Glomerular endothelial cell (primary cell): ENCODE measurements at regions not wholly inside any gene's neighbourhood (a gene's known extent, or its start where the extent isn't known, plus 50 kb on each side); places are given as distances from the start of the nearest gene placed in this dataset.

Source experiments
- DNase-seq: peaks from one replicate; pipeline ENCODE4 v3.0.0-alpha.2; 2011; ENCODE audit warnings: low read depth, low spot score; ENCODE audit errors: extremely low read depth

- no peak for DNase-seq
Measured at GRCh38 chr2:8193686-8194615, 487.9 kb upstream of the ID2 start.

DNA sequence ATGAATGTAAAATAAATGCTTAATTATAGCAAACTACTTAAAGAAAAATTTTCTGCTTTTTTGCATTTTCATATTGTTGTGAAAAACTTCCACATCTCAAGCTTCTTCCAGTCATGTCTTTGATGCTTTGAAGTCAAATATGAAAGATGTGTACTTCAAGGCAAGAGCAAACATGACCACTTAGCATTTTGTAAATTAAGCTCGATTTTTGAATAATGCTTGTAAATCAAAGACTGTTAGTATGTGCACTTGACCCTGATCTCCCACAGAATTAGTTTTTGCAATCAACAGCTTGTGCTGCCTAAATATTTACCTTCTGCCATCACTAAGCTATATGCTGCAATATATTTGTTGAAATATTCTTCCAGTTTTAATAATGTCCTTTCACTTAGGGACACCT, 486.1 kb upstream of the ID2 start:
- no peak for DNase-seq

DNA sequence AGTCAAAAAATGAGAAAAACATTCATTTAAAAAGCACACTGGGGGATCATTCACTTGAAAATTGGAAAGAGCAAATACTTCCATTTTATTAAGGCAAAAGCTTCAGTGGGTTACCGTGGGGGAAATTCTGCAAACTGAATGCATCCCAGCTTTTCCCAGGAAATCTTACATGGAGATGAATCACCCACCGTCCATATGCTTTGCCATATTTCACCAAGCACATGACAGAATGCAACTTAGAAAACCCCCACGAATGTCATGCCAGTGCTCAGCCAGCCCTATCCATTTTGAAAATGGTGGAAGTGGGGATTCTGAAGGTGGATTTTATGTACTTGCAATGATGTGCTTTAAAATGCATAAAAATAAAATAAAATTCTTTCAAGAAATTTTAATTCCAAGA, 485.5 kb upstream of the ID2 start:
- DNase-seq, result no peak

- no peak for DNase-seq
Measured at GRCh38 chr2:8197101-8197500, 484.8 kb upstream of the ID2 start.

GRCh38 chr2:8197825-8198224, 484.0 kb upstream of the ID2 start:
- DNase-seq, result no peak

DNA sequence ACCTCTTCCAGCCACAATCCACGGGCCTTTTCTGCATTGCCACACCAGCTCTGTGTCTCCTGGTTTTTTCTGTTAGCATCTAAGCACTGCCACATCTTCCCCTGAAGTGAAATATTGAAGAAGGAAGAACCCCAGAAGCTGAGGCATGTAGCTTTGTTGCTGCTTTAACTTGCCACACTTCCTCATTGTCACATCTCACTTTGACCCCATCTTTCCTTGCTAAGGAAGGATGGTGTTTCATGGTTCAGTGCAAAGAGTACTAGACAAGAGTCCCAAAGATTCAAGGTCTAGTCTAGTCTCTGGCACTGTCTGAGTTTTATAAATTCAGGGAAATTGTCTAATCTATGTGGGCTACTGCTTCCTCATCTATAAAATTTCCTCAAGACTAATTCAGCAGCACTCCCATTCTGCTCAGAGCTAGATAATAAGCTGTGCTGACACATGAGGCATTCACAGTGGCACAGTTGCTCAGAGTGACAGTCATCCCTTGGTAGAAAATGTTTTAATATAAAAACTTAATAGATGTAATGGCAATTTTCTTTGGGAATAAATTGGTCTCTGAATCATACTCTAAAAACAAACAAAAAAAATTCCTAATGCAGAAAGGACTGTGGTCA, 483.0 kb upstream of the ID2 start:
- no peak for DNase-seq

- no peak for DNase-seq
Measured at GRCh38 chr2:8202132-8202531, 479.7 kb upstream of the ID2 start.

- DNase-seq, result no peak
Measured at GRCh38 chr2:8203364-8203763, 478.5 kb upstream of the ID2 start.

GRCh38 chr2:8204711-8205110, 477.1 kb upstream of the ID2 start:
- DNase-seq, result no peak

GRCh38 chr2:8209494-8209893, 472.4 kb upstream of the ID2 start:
- no peak for DNase-seq

DNA sequence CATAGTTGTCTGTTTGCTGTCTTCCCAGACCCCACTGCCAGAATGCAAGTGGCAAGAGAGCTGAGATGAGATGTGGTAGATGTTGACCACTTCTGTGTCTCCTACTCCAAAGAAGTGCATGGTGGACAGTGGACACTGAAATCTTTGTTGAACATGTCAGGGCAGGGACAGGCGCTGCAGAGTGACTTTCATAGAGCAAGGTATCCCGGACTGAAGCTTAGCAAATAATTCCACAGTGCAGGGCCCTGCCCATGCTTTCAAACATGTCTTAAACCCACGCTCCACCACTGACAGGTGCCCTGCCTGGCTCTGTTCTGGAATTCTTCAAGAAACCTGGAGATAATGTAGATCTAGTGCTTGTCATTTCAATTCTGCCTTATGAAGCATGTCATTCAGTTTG, 470.5 kb upstream of the ID2 start:
- DNase-seq, result no peak

DNA sequence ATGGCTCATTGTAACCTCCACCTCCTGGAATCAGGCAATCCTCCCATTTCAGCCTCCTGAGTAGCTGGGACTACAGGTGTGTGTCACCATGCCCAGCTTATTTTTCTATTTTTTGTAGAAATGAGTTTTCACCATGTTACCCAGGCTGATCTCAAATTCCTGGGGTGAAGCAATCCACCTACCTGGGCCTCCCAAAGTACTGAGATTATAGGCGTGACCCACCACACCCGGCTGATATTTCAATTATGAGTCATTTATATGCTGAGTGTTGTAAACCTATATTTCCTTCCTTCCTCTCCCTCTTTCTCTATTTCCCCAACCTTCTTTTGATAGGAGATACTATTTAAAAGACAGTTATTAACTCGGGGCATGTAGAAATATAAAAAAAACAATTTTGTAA, 469.6 kb upstream of the ID2 start:
- no peak for DNase-seq

DNA sequence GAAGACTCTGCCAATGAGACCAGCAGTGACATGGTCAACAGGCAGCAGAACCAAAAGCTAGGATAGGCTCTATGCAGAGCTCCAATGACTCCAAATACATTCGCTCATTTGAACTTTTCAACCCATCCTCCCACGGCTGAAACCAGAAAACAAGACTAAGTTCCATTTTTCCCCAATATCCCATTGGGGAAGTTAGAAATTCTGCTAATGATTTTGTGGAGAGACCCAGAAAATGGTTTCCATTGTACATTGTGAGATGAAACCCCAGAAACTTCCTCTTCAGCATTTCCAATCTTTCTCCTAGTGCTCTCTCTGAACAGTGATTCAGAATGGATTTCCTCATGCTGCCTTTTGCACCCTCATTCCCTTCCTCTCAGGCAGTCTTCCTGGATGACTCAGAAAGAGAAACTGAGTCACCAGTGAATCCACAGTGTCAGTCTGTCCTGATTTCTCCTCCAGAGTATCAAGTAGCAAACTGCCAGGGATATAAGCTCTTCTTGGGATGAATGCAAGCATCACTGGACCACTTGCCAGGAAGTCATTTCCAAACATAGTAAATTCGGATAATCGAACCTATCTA, 467.7 kb upstream of the ID2 start:
- DNase-seq, result no peak

GRCh38 chr2:8215159-8215863, 466.5 kb upstream of the ID2 start:
- DNase-seq, result no peak

DNA sequence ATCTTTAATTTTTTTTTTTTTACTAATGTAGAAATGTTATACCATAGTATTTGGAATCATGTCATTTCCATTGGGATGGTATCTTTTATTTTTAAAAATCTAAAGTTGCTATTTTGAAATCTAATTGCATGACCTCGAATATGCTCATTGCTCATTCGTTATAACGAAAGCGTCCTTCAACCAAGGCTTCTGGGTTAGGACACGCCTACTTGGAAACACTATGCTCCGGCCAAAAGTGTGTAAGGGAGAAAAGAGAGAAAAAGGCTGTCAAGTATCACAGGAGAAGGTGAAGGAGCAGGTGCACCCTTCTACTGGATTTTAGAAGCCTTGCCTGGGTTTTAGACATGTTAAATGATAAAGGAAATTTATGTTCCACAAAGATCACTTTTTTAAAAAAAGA, 465.9 kb upstream of the ID2 start:
- DNase-seq, result no peak

- DNase-seq, result no peak
Measured at GRCh38 chr2:8216397-8216796, 465.5 kb upstream of the ID2 start.

DNA sequence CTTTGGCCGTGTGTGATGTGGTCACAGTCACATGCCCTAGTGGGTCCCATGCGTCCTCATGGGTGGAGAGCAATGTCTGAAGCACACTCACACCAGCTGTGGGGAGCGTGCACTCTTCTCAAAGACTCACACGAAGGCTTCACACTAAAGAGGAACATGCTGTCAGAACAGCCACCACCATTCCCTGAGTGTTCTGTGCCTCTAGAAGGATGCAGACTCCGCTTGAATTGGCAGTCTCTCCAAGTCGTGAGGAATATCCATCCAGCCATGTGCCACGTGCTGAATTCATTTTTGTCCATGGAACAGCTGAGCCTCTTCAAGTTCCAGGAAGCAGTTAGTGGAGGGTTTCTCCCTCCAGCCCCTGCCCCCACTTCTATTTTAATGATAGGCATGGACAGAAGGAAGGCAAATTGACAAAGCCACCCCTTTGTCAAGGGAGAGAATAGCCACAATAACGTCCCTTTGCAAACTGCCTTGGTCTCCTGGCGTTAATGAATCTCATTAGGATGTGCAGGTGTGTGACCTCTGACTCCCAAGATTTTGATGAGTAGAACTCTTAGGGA, 464.3 kb upstream of the ID2 start:
- no peak for DNase-seq

DNA sequence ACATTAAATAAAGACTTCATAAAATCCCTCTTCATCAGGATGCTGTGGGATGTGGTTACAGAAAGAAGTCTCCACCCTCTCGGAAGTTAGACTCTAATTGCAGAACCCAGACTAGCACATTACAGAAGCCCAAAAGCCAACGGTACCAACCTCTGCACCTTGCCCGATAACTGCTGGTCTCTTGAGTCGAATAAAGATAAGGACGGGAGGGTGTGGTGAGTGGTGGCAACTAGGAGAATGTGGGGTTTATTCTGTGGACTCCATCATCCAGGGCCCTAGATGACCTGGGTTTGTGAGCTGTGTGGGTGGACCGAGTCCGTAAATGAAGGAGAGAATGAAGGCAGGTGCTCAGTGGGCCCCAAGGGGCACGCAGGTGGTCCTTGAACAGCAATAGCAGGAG, 462.8 kb upstream of the ID2 start:
- no peak for DNase-seq

DNA sequence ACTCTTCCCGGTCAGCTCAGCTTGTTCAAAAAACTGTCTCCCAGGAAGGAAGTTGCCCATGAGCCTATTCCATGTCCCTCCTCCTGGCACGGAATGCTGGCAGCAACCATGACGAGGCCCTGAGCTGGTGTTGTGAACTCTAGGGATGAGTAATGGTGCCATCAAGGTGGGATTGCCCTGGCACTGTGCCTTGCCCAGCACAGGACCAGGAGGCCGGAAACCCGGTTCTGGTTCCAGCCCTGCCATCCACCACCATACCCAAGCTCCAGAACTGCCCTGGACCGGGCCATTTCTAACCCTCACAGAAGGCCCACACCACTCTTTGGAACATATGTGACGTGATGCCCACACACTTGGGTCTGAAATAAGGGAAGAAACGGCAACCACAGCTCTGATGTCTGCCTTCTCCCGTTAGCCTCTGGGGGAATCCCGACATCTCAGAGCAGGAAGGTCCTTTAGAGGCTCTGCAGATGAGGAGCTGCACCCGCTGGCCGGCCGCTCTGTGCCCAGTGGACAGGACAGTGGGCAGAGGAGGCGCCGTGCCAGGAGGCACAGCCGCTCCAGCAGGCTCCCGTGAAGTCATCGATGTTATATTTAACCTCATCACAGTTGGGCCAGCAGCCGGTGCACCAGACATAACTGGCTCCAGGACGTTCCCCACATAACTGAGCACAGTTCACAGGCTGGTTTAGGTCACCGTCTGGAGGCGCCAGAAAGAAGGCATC, 462.1 kb upstream of the ID2 start:
- no peak for DNase-seq

DNA sequence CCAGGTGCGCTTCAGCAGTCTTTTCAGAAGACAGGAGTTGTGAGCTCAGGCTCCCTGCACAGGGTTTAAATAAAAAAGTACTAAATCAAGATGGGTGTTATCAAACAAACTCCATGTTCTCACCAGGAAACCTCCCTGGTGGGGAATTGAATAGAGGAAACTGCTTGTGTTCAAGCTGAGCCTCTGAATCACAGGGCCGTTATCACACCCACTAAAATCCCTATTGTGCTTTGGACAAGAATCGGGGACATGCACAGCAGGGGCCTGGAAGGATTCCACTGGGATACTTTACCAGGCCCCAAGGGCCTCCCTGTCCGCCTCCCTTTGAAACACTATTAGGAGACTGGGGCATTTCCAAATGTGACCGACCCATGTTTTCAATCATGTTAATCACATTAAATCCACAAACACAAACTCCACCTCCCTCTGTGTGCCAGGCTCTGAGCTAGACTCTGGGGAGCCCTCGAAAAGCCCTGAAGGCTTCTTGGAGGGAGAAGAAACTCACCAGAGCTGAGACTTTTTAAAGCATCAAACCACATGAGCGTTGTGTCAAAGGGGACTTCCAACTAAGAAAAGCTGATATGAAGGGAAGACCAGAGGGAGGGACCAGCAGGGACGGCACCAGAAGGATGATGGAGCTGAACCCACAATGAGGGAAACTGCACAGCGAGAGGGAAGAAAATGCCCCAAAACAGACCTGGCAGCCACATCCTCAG, 458.7 kb upstream of the ID2 start:
- no peak for DNase-seq
